ENCODE measurements at regions not wholly inside any gene's neighbourhood (a gene's known extent, or its start where the extent isn't known, plus 50 kb on each side); places are given as distances from the start of the nearest gene placed in this dataset.

- no peaks in the 10 kb centered on the region for H3K36me3 Mint-ChIP-seq (ENCODE audit: insufficient read depth, unreplicated experiment)
- intact Hi-C loops (cut with micrococcal nuclease), result no loop called here
- H3K27ac Mint-ChIP-seq (ENCODE audit: low read depth, unreplicated experiment), result no peak overlapping the region
- no peaks in the 10 kb centered on the region for H3K9me3 Mint-ChIP-seq (ENCODE audit: unreplicated experiment)
- POLR2A ChIA-PET, result interaction anchor here (0.7 kb wide), 1 partner anchor 9 kb away, joined by 3 read pairs; no protein-coding TSS in a partner anchor
- CTCF ChIA-PET, result interaction anchor here (1.0 kb wide), 1 partner anchor 10 kb away, joined by 3 read pairs; no protein-coding TSS in a partner anchor
- H3K27me3 Mint-ChIP-seq (ENCODE audit: insufficient read depth, unreplicated experiment), result no peaks in the 10 kb centered on the region
- no peak for DNase-seq (ENCODE audit: unreplicated experiment)
- TF ChIP-seq, protein P1, sequence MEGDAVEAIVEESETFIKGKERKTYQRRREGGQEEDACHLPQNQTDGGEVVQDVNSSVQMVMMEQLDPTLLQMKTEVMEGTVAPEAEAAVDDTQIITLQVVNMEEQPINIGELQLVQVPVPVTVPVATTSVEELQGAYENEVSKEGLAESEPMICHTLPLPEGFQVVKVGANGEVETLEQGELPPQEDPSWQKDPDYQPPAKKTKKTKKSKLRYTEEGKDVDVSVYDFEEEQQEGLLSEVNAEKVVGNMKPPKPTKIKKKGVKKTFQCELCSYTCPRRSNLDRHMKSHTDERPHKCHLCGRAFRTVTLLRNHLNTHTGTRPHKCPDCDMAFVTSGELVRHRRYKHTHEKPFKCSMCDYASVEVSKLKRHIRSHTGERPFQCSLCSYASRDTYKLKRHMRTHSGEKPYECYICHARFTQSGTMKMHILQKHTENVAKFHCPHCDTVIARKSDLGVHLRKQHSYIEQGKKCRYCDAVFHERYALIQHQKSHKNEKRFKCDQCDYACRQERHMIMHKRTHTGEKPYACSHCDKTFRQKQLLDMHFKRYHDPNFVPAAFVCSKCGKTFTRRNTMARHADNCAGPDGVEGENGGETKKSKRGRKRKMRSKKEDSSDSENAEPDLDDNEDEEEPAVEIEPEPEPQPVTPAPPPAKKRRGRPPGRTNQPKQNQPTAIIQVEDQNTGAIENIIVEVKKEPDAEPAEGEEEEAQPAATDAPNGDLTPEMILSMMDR (IDR thresholded peaks at IDR 0.05; ENCODE audit: unreplicated experiment), result no peak
- H3K4me1 Mint-ChIP-seq (ENCODE audit: insufficient read depth, unreplicated experiment), result no peaks in the 10 kb centered on the region
- no peak overlapping the region for H3K4me3 Mint-ChIP-seq (ENCODE audit: unreplicated experiment)
- BruUV-seq (replicated peaks), result no TSS peak
These were observed 290.9 kb upstream of the RGMB start for GRCh38 chr5:98482321-98483300.

DNA sequence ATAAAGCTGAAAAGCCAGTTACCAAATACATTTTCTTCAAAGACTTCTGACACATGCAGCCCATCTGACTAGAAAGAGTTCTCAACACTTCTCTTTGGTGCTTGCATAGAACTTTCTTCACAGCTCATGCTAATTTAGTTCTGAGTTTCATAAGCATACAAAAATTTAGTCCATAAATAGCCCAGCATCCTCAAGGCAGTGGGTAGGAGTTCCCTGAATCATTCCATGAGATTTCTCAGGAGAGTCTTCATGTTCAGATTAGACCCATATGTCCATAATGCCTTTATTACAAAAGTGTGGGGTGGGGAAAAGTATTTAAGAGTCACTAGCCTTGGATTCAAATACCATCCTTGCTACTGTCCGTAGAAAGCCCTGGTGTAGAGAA is 290.2 kb upstream of the RGMB start:
- TF ChIP-seq, protein P1 (IDR thresholded peaks at IDR 0.05; ENCODE audit: unreplicated experiment), result no peak
- H3K27ac Mint-ChIP-seq (ENCODE audit: low read depth, unreplicated experiment), result no peak overlapping the region
- no TSS peak for BruUV-seq (replicated peaks)
- H3K27me3 Mint-ChIP-seq (ENCODE audit: insufficient read depth, unreplicated experiment), result no peaks in the 10 kb centered on the region
- H3K36me3 Mint-ChIP-seq (ENCODE audit: insufficient read depth, unreplicated experiment), result no peaks in the 10 kb centered on the region
- intact Hi-C loops (cut with micrococcal nuclease), result no loop called here
- H3K4me3 Mint-ChIP-seq (ENCODE audit: unreplicated experiment), result no peak overlapping the region
- H3K9me3 Mint-ChIP-seq (ENCODE audit: unreplicated experiment), result no peaks in the 10 kb centered on the region
- DNase-seq (ENCODE audit: unreplicated experiment), result no peak
- ChIA-PET CTCF (interaction anchor here (1.0 kb wide), 1 partner anchor 9 kb away, joined by 3 read pairs; no protein-coding TSS in a partner anchor), POLR2A (interaction anchor here (0.7 kb wide), 1 partner anchor 10 kb away, joined by 3 read pairs; no protein-coding TSS in a partner anchor)
- no peaks in the 10 kb centered on the region for H3K4me1 Mint-ChIP-seq (ENCODE audit: insufficient read depth, unreplicated experiment)

DNA sequence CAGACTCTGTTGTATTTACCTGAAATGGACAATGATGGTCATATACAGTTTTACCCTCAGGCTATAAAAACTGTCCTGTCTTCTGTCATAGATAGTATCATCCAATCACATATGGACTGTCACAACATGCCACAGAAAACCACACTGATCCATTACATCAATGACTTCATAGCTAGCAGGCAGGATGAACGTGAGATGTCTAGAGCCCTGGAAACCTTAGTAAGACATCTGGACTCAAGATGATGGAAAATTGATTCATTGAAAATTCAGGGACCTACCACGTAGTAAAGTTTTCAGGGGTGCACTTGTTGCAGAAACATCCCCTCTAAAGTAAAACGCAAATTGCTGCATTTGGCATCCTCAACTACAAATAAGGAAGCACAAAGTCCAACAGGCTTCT is 284.4 kb upstream of the RGMB start:
- TF ChIP-seq, protein P1 (IDR thresholded peaks at IDR 0.05; ENCODE audit: unreplicated experiment), result no peak
- POLR2A ChIA-PET, result no interaction called here
- intact Hi-C loops (cut with micrococcal nuclease), result no loop called here
- Mint-ChIP-seq H3K27me3 (ENCODE audit: insufficient read depth, unreplicated experiment) (no peaks in the 10 kb centered on the region), H3K9me3 (ENCODE audit: unreplicated experiment) (no peaks in the 10 kb centered on the region), H3K36me3 (ENCODE audit: insufficient read depth, unreplicated experiment) (no peaks in the 10 kb centered on the region), H3K27ac (ENCODE audit: low read depth, unreplicated experiment) (no peak overlapping the region), H3K4me1 (ENCODE audit: insufficient read depth, unreplicated experiment) (peaks cover 9% of the 10 kb centered on the region), H3K4me3 (ENCODE audit: unreplicated experiment) (no peak overlapping the region)
- CTCF ChIA-PET, result interaction anchor here (1.0 to 1.2 kb wide), 2 partner anchors 12 to 279 kb away, joined by 3 to 4 read pairs; no protein-coding TSS in a partner anchor
- DNase-seq (ENCODE audit: unreplicated experiment), result no peak
- BruUV-seq (replicated peaks), result no TSS peak

DNA sequence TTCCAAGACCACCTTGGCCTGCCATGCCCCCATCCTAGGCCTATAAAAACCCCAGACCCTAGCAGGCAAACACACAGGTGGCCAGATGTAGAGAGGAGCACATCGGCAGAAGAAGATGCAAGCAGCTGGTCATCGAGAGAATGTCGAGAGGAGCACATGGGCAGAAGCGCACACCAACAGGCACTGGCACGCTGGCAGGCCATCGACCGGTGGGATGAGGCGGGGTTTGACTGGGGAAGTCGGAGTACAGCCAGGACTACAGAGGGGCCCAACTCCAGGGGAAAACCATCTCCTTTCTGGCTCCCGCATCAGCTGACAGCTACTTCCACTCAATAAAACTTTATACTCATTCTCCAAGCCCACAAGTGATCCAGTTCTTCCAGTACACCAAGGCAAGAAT is 283.1 kb upstream of the RGMB start:
- H3K27ac Mint-ChIP-seq (ENCODE audit: low read depth, unreplicated experiment), result no peak overlapping the region
- no TSS peak for BruUV-seq (replicated peaks)
- POLR2A ChIA-PET, result no interaction called here

More for the DNA sequence above, 283.1 kb upstream of the RGMB start:
- Mint-ChIP-seq H3K27me3 (ENCODE audit: insufficient read depth, unreplicated experiment) (no peaks in the 10 kb centered on the region), H3K36me3 (ENCODE audit: insufficient read depth, unreplicated experiment) (no peaks in the 10 kb centered on the region), H3K4me1 (ENCODE audit: insufficient read depth, unreplicated experiment) (peaks cover 9% of the 10 kb centered on the region), H3K9me3 (ENCODE audit: unreplicated experiment) (peaks cover 7% of the 10 kb centered on the region), H3K4me3 (ENCODE audit: unreplicated experiment) (no peak overlapping the region)
- no peak for DNase-seq (ENCODE audit: unreplicated experiment)
- TF ChIP-seq, protein P1 (IDR thresholded peaks at IDR 0.05; ENCODE audit: unreplicated experiment), result no peak
- CTCF ChIA-PET, result interaction anchor here (0.6 to 1.0 kb wide), 2 partner anchors 16 to 613 kb away, joined by 3 read pairs; no protein-coding TSS in a partner anchor
- intact Hi-C loops (cut with micrococcal nuclease), result no loop called here
